Type B pancreatic cell (in vitro differentiated cells): ENCODE measurements at regions not wholly inside any gene's neighbourhood (a gene's known extent, or its start where the extent isn't known, plus 50 kb on each side); places are given as distances from the start of the nearest gene placed in this dataset.

ENCODE experiments used
- DNase-seq: peaks from one replicate; pipeline ENCODE4 v3.0.0; 2021; ENCODE audit warnings: mixed read lengths; ENCODE audit not compliant: unreplicated experiment; ENCODE audit errors: extremely low spot score
- H3K27ac Mint-ChIP-seq: 2 replicates; pipeline ENCODE4 v1.8.0; 2021; ENCODE audit warnings: mild to moderate bottlenecking, mixed read lengths
- H3K27me3 Mint-ChIP-seq: 2 replicates; pipeline ENCODE4 v1.8.0; 2021; ENCODE audit warnings: mixed read lengths
- H3K36me3 Mint-ChIP-seq: 2 replicates; pipeline ENCODE4 v1.8.0; 2021; ENCODE audit warnings: mixed read lengths
- H3K4me1 Mint-ChIP-seq: one replicate; pipeline ENCODE4 v1.8.0; 2021; ENCODE audit warnings: mixed read lengths; ENCODE audit not compliant: unreplicated experiment
- H3K4me3 Mint-ChIP-seq: 2 replicates; pipeline ENCODE4 v1.8.0; 2021; ENCODE audit warnings: mild to moderate bottlenecking, mixed read lengths
- H3K9me3 Mint-ChIP-seq: 2 replicates; pipeline ENCODE4 v1.8.0; 2021; ENCODE audit warnings: mixed read lengths
- CTCF ChIP-seq: fragments of 200-600 bp; sonication (generic); conservative IDR thresholded peaks from 2 replicates; pipeline ENCODE4 v1.5.0; 2021; ENCODE audit warnings: antibody characterized with exemption, mild to moderate bottlenecking

GRCh38 chr11:119551420-119552105 lies 128.6 kb upstream of the THY1 start:
- DNase-seq = no peak
- Mint-ChIP-seq H3K36me3 (no peaks in the 10 kb centered on the region), H3K27ac (no peak overlapping the region), H3K9me3 (no peaks in the 10 kb centered on the region), H3K4me1 (no peaks in the 10 kb centered on the region), H3K27me3 (no peaks in the 10 kb centered on the region), H3K4me3 (no peak overlapping the region)
- TF ChIP-seq CTCF = no peak

GRCh38 chr11:119550053-119550752 lies 127.2 kb upstream of the THY1 start:
- peak overlapping the region; percentile 45 for H3K4me3 Mint-ChIP-seq
- no peak for DNase-seq
- H3K9me3 Mint-ChIP-seq = no peaks in the 10 kb centered on the region
- no peaks in the 10 kb centered on the region for H3K4me1 Mint-ChIP-seq
- no peaks in the 10 kb centered on the region for H3K27me3 Mint-ChIP-seq
- no peaks in the 10 kb centered on the region for H3K36me3 Mint-ChIP-seq
- TF ChIP-seq CTCF = no peak
- H3K27ac Mint-ChIP-seq = peak overlapping the region; percentile 71

GRCh38 chr11:119547511-119547910 lies 124.5 kb upstream of the THY1 start:
- peak; percentile 34 for DNase-seq
- Mint-ChIP-seq H3K9me3 (no peaks in the 10 kb centered on the region), H3K36me3 (no peaks in the 10 kb centered on the region), H3K27me3 (peaks cover 4% of the 10 kb centered on the region), H3K4me1 (no peaks in the 10 kb centered on the region), H3K4me3 (no peak overlapping the region), H3K27ac (no peak overlapping the region)
- no peak for TF ChIP-seq CTCF

GRCh38 chr11:119545978-119546915 lies 123.3 kb upstream of the THY1 start:
- Mint-ChIP-seq H3K9me3 (no peaks in the 10 kb centered on the region), H3K27ac (no peak overlapping the region), H3K4me3 (no peak overlapping the region), H3K36me3 (no peaks in the 10 kb centered on the region), H3K27me3 (peaks cover 8% of the 10 kb centered on the region), H3K4me1 (no peaks in the 10 kb centered on the region)
- peak; percentile 61 for DNase-seq
- TF ChIP-seq CTCF = no peak

- H3K4me3 Mint-ChIP-seq = no peak overlapping the region
- TF ChIP-seq CTCF = no peak
- peaks cover 10% of the 10 kb centered on the region for H3K4me1 Mint-ChIP-seq
- DNase-seq = peak; percentile 40
- peaks cover 19% of the 10 kb centered on the region for H3K27me3 Mint-ChIP-seq
- H3K27ac Mint-ChIP-seq = no peak overlapping the region
- no peaks in the 10 kb centered on the region for H3K36me3 Mint-ChIP-seq
- H3K9me3 Mint-ChIP-seq = no peaks in the 10 kb centered on the region
Observed at GRCh38 chr11:119540370-119541125, 117.6 kb upstream of the THY1 start.
